CD4-positive, alpha-beta T cell treated with Interleukin-17A for 1 hour (primary cell): ENCODE measurements at regions not wholly inside any gene's neighbourhood (a gene's known extent, or its start where the extent isn't known, plus 50 kb on each side); places are given as distances from the start of the nearest gene placed in this dataset.

Source experiments
- DNase-seq: peaks from one replicate; pipeline ENCODE4 v3.0.0-alpha.2; 2020

DNA sequence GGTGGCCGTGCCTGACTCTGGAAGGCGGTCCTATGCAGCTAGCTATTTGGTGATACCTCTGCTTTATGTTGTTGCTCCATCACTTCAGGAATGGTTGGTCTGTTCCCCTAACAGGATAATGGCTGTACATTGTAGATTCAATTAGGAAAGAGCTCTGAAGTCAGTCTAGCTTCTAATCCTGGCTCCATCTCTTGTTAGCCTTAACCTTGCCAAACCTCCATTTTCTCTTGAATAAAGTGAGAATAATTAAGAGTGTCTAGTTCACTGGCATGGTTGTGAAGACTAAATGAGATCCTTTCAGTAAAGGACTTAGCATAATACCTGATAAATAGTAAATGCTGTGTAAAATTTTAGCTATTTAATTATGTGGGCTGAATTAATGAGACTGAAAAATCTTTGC is 262.5 kb upstream of the ARHGAP20 start:
- no peak for DNase-seq

GRCh38 chr11:110973401-110973980 is 261.3 kb upstream of the ARHGAP20 start:
- DNase-seq, result no peak

- DNase-seq, result no peak
Measured at GRCh38 chr11:110972640-110973039, 260.4 kb upstream of the ARHGAP20 start.

GRCh38 chr11:110972106-110972505 is 259.9 kb upstream of the ARHGAP20 start:
- DNase-seq, result no peak

DNA sequence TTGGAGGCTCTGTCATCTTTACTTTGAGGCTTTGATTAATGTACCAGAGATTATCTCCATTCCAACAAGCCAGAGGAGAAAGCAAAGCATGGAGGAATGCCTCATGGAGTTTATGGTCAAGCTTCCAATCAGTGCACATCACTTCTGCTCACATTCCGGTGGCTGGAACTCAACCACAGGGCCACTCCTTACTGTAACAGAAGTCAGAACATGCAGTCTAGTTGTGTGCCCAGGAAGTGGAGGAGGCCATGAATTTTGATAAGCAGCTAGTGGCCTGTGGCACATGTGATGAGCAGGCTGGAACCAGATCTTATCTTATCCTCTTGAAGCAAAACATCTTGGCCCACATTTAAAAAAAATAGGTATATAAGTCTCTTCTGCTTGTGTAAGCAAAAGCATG is 258.9 kb upstream of the ARHGAP20 start:
- DNase-seq, result no peak

DNA sequence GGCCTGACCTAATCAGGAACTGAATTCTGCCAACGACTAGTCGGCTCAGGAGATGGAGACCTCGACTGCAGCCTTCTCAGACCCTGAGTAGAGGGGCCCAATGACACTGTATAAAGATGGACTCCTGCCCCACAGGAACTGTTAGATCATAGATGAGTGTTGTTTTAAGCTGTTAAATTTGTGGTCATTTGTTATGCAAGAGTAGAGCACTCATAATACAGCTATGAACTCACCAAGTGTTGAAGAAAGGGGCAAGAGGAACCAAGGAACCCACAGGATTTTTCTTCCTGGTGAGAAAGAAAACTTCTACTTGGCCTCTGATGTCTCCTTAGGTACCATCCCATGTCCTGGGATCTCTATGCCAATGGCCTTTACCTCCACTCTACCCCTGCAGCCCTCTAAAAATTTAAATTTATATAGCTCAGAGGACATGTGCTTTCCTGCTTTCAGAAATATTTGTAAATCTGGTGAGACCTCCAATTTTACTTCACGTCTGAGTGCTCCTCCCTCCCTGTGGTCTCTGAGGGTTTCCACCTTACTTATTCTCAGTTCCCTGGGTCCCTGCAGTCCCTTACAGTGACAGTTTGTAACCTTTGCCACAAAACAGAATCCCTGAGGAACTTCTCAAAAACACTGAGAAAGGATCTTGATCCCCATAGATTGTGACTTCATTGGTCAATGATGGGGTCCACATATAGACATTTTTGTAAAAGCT is 256.3 kb upstream of the ARHGAP20 start:
- DNase-seq, result no peak

GRCh38 chr11:110966131-110966530 is 253.9 kb upstream of the ARHGAP20 start:
- no peak for DNase-seq

- DNase-seq, result no peak
Measured at GRCh38 chr11:110962921-110963320, 250.7 kb upstream of the ARHGAP20 start.

DNA sequence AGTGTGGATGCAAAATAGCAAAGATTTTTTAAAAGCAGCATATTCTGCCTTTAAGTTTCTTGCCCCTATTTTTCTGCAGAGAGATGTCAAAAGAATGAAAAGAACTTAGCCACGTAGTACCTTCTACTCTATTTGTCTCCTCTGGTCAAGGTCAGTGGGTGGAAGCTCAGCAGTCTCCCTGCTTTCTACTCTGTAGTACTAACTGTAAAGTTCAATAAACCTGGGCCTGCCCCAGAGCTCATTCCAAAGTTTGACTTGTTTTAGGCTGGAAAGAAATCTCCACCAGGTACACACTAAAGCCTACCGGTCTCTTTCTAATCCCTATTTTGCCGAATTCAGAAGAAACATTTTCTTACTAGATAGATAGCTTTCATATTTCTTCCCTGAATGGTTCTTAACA is 247.9 kb upstream of the ARHGAP20 start:
- no peak for DNase-seq

GRCh38 chr11:110958216-110958615 is 246.0 kb upstream of the ARHGAP20 start:
- DNase-seq, result no peak

GRCh38 chr11:110955776-110956175 is 243.5 kb upstream of the ARHGAP20 start:
- DNase-seq, result no peak

DNA sequence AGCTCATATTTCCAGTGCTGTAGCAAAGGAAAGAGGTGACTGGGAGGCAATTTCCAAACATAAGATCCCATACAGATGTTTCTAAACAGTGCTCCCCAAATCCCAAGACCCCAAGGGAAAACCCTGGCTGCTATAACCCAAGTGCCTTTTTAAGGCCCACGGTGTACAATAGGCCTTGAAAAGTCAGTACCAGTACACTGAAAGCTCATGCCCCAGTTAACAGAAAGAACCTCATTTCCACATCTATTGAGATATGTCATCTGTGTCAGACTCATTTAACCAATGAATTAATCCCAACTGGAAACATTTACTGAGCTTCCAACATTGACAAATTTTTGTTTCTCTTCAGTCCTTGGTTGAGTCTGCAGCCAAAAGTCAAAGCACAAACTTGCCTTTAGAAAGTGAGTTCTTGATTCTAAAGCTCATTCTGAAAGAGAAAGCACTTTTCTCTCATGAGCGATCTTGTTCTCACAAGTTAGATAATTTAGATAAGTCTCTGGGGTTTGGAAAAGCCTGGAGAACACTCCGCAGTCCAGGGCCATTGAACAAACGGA is 239.8 kb upstream of the ARHGAP20 start:
- no peak for DNase-seq

DNA sequence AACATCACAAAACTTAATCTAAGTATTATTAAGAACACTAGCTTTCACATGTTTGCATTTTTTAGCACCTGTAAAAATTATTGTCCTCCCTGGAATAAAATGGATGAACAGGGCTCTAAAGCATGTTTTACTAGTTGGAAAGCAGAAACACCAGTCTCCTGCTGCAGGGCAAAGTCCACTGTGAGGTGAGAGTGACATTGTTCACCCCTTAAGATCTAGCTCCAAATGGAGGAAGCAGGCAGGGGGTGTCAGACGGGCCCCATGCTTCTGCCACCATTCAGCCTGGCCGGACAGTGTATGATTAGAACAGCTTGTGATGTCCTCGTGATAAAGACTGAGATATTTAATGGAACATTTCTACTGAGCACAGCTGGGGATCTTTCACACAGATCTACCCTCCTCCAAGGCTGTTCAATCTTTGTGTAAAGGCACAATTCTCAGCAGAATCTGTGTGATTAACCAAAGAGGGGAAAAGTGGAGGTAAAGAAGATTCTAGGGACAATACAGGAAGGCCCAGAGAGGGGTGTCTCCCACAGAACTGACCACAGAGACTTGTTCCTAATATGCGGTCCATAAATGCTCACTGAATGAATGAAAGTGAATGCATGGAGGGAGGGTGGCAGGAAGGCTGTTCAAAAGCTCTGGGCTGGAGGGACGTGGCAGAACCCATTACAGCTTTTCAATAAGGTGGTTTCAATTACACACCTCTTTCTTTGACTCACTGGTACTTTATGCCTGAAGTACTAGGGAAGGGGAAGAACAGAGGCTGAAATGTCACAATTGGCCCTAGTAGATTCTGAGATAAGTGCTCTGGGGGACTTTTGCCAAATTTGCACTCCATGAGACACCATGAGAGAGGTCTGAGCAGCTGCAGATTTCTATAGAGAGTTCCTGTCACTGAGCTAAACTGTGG is 239.1 kb upstream of the ARHGAP20 start:
- DNase-seq, result no peak

DNA sequence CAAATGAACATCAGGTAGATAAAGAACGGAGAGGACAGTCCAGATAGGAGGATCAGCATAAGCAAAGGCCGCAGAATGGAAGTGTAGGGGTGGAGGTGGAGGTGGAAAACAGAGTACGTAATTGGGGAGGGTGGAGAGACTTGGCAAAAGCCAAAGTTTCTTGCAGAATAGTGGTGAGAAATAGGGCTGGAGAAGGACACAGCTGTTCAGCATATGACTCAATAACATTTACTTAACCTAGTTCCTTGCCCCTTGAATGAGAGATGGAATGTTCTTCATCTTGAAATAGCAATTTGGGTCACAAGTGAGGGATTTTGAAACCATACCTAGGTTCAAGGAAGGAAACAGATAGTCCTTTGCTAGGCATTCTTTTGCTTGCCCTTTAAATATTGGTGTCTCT is 235.9 kb upstream of the ARHGAP20 start:
- DNase-seq, result no peak

DNA sequence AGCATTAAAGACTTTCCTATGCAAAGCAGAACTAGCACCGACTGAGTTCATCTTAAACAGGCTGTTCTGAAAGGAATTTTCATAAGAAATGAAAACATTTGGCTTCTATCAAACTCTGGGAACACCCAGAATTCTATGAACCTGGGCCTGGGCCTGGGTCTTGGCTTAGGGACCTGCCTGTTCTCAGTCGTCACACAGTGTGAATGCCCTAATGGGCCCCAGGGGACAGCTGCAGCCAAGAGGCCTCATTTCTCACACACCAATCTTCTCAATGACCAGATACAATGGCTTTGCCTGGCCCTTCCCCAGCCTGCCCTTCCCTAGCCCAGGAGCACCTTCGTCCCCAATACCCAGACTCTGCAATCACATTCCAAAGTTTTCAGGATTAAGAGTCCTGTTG is 234.9 kb upstream of the ARHGAP20 start:
- DNase-seq, result no peak

GRCh38 chr11:110939471-110939870 is 227.2 kb upstream of the ARHGAP20 start:
- DNase-seq, result no peak

- DNase-seq, result no peak
Measured at GRCh38 chr11:110935018-110935640, 222.9 kb upstream of the ARHGAP20 start.

- DNase-seq, result no peak
Measured at GRCh38 chr11:110929129-110929528, 216.9 kb upstream of the ARHGAP20 start.

DNA sequence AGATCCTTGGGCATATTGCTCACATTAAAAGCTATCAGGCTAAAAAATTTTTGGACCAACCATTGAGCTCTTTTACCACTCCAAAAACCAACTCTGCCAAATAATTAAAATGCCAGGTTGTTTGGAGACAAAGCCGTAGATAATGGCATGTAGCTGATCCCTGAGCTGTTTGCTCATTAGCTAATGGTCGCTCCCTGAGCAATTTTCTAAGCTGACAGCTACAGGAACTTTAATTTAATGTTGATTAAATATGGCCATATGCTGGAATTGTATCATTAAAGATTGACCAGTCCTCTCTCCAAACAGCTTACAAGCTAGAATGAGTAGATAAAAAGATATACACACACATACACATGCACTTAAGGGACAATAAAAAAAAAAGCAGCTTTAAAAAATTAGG is 216.2 kb upstream of the ARHGAP20 start:
- no peak for DNase-seq

- DNase-seq, result no peak
Measured at GRCh38 chr11:110921742-110922521, 209.7 kb upstream of the ARHGAP20 start.

- DNase-seq, result no peak
Measured at GRCh38 chr11:110919241-110919922, 207.1 kb upstream of the ARHGAP20 start.

- DNase-seq, result no peak
Measured at GRCh38 chr11:110918351-110918750, 206.1 kb upstream of the ARHGAP20 start.
